IMR-90 (cell line): ENCODE measurements at regions not wholly inside any gene's neighbourhood (a gene's known extent, or its start where the extent isn't known, plus 50 kb on each side); places are given as distances from the start of the nearest gene placed in this dataset.

Source experiments
- ATAC-seq: fragments of 200-7000 bp; cut with Tn5 transposase; 2 replicates; pipeline ENCODE4 v1.9.1; 2020; ENCODE audit warnings: low read depth, mild to moderate bottlenecking, moderate library complexity
- BruUV-seq: library from RNA; stranded (reverse); fragments of 400-500 nt; replicated peaks from 2 replicates; lab custom pipeline; 2021; lab: Mats Ljungman, UMichigan
- CTCF ChIA-PET: fragments of 300-600 bp; formaldehyde crosslinking; extraction: SDS; loops from one replicate; lab custom pipeline; 2021; ENCODE audit warnings: antibody characterized with exemption; lab: Yijun Ruan, JAX
- POLR2A ChIA-PET: fragments of 300-600 bp; sonication (Branson Sonifier 250); formaldehyde crosslinking; loops from one replicate; lab custom pipeline; 2022; ENCODE audit warnings: antibody characterized with exemption; ENCODE audit not compliant: unreplicated experiment; lab: Charles Lee
- DNase-seq: peaks from one replicate; pipeline ENCODE4 v3.0.0; 2013
- H2AFZ ChIP-seq: replicated peaks from 2 replicates; pipeline ENCODE3; 2013; ENCODE audit warnings: low read length, mild to moderate bottlenecking; ENCODE audit not compliant: poor library complexity
- H2AK5ac ChIP-seq: 2 replicates; pipeline ENCODE4 v1.6.1; 2013; ENCODE audit warnings: low read depth, low read length, inconsistent platforms
- H2AK9ac ChIP-seq: replicated peaks from 2 replicates; pipeline ENCODE3; 2013; ENCODE audit warnings: mild to moderate bottlenecking, low read depth, low read length, moderate library complexity; ENCODE audit not compliant: poor library complexity
- H2BK120ac ChIP-seq: 2 replicates; pipeline ENCODE4 v1.6.1; 2013; ENCODE audit warnings: low read depth, low read length, inconsistent platforms
- H2BK15ac ChIP-seq: 3 replicates; pipeline ENCODE4 v1.6.1; 2013; ENCODE audit warnings: low read depth, low read length, inconsistent platforms
- H2BK20ac ChIP-seq: 2 replicates; pipeline ENCODE4 v1.6.1; 2013; ENCODE audit warnings: low read depth, mild to moderate bottlenecking, inconsistent platforms, low read length, moderate library complexity
- H2BK5ac ChIP-seq: 2 replicates; pipeline ENCODE4 v1.6.1; 2013; ENCODE audit warnings: mild to moderate bottlenecking, low read depth, low read length, inconsistent platforms; ENCODE audit not compliant: poor library complexity, severe bottlenecking
- H3K14ac ChIP-seq: replicated peaks from 2 replicates; pipeline ENCODE4 v1.6.1; 2013; ENCODE audit warnings: low read depth, low read length, inconsistent platforms
- H3K18ac ChIP-seq: 2 replicates; pipeline ENCODE4 v1.6.1; 2013; ENCODE audit warnings: low read depth, low read length, control low read depth
- H3K23ac ChIP-seq: 2 replicates; pipeline ENCODE4 v1.6.1; 2013; ENCODE audit warnings: low read depth, low read length, inconsistent platforms
- H3K27ac ChIP-seq: 2 replicates; pipeline ENCODE4 v1.5.1; 2013; ENCODE audit warnings: mild to moderate bottlenecking, control low read depth, low read length; ENCODE audit not compliant: insufficient read depth
- H3K27me3 ChIP-seq: 2 replicates; pipeline ENCODE4 v1.6.1; 2013; ENCODE audit warnings: low read length; ENCODE audit not compliant: control insufficient read depth, insufficient read depth
- H3K36me3 ChIP-seq: 2 replicates; pipeline ENCODE4 v1.6.1; 2013; ENCODE audit warnings: low read length, mixed read lengths; ENCODE audit not compliant: control insufficient read depth, insufficient read depth
- H3K4ac ChIP-seq: 2 replicates; pipeline ENCODE4 v1.6.1; 2013; ENCODE audit warnings: low read depth, low read length, inconsistent platforms
- H3K4me1 ChIP-seq: 2 replicates; pipeline ENCODE4 v1.6.1; 2013; ENCODE audit warnings: low read length, mixed read lengths; ENCODE audit not compliant: control insufficient read depth, insufficient read depth
- H3K4me2 ChIP-seq: 2 replicates; pipeline ENCODE4 v1.6.1; 2013; ENCODE audit warnings: low read depth, mild to moderate bottlenecking, control low read depth, low read length, moderate library complexity
- H3K4me3 ChIP-seq: 2 replicates; pipeline ENCODE4 v1.5.1; 2013; ENCODE audit warnings: low read depth, mild to moderate bottlenecking, control low read depth, low read length, moderate library complexity; ENCODE audit not compliant: insufficient read depth
- H3K56ac ChIP-seq: 2 replicates; pipeline ENCODE4 v1.6.1; 2013; ENCODE audit warnings: low read length, inconsistent platforms; ENCODE audit not compliant: insufficient read depth; ENCODE audit errors: extremely low read depth
- H3K79me1 ChIP-seq, 2 experiments: 2 replicates each; pipeline ENCODE4 v1.6.1; 2013; ENCODE audit warnings: low read length in 2 of 2, inconsistent platforms in 1 of 2, low read depth in 1 of 2
- H3K9ac ChIP-seq: 2 replicates; pipeline ENCODE4 v1.6.1; 2013; ENCODE audit warnings: low read depth, low read length, control low read depth
- H3K9me1 ChIP-seq: 2 replicates; pipeline ENCODE4 v1.6.1; 2013; ENCODE audit warnings: low read length, inconsistent platforms; ENCODE audit not compliant: insufficient read depth
- H3K9me3 ChIP-seq: 2 replicates; pipeline ENCODE4 v1.6.1; 2013; ENCODE audit warnings: low read length; ENCODE audit not compliant: control insufficient read depth, insufficient read depth
- H4K20me1 ChIP-seq: 2 replicates; pipeline ENCODE4 v1.6.1; 2013; ENCODE audit warnings: low read length, inconsistent platforms; ENCODE audit not compliant: insufficient read depth
- H4K5ac ChIP-seq: 2 replicates; pipeline ENCODE4 v1.6.1; 2013; ENCODE audit warnings: mild to moderate bottlenecking, low read depth, low read length, control low read depth
- H4K8ac ChIP-seq, 2 experiments: 2 replicates each; pipeline ENCODE4 v1.6.1; 2013; ENCODE audit warnings: low read depth in 2 of 2, low read length in 2 of 2, control low read depth in 1 of 2, inconsistent platforms in 1 of 2
- H4K91ac ChIP-seq: 2 replicates; pipeline ENCODE4 v1.6.1; 2013; ENCODE audit warnings: low read depth, low read length, inconsistent platforms; ENCODE audit not compliant: insufficient read depth
- BHLHE40 ChIP-seq: fragments of 150-350 bp; IDR thresholded peaks from 2 replicates; pipeline ENCODE4 v1.6.1; 2016; ENCODE audit warnings: mild to moderate bottlenecking, low read depth, low read length
- CEBPB ChIP-seq: IDR thresholded peaks from 2 replicates; pipeline ENCODE4 v1.6.1; 2012; ENCODE audit warnings: low read depth, low read length, improper control_type of control experiment
- CHD1 ChIP-seq: IDR thresholded peaks from 2 replicates; pipeline ENCODE4 v1.6.1; 2012; ENCODE audit warnings: low read depth, low read length, improper control_type of control experiment
- CTCF ChIP-seq: conservative IDR thresholded peaks from 2 replicates; pipeline ENCODE4 v1.5.1; 2012; ENCODE audit warnings: mild to moderate bottlenecking, low read depth, low read length, improper control_type of control experiment
- ELK1 ChIP-seq: fragments of 150-350 bp; IDR thresholded peaks from 2 replicates; pipeline ENCODE4 v1.6.1; 2016; ENCODE audit warnings: low read depth, mild to moderate bottlenecking, low read length, moderate library complexity, borderline replicate concordance
- FOS ChIP-seq: fragments of 150-350 bp; IDR thresholded peaks from 2 replicates; pipeline ENCODE4 v1.6.1; 2016; ENCODE audit warnings: low read depth, low read length
- MAFK ChIP-seq: IDR thresholded peaks from 2 replicates; pipeline ENCODE4 v1.6.1; 2012; ENCODE audit warnings: low read depth, low read length, improper control_type of control experiment
- MAZ ChIP-seq: IDR thresholded peaks from 2 replicates; pipeline ENCODE4 v1.6.1; 2012; ENCODE audit warnings: low read depth, mild to moderate bottlenecking, low read length, improper control_type of control experiment, moderate library complexity, borderline replicate concordance
- MXI1 ChIP-seq: IDR thresholded peaks from 2 replicates; pipeline ENCODE4 v1.6.1; 2012; ENCODE audit warnings: low read depth, mild to moderate bottlenecking, low read length, moderate library complexity, borderline replicate concordance
- NFE2L2 ChIP-seq: fragments of 150-350 bp; IDR thresholded peaks from 2 replicates; pipeline ENCODE4 v1.6.1; 2016; ENCODE audit warnings: low read depth, mild to moderate bottlenecking, low read length
- POLR2A ChIP-seq: IDR thresholded peaks from 2 replicates; pipeline ENCODE4 v1.6.1; 2012; ENCODE audit warnings: mild to moderate bottlenecking, low read depth, low read length
- RAD21 ChIP-seq: IDR thresholded peaks from 2 replicates; pipeline ENCODE4 v1.6.1; 2012; ENCODE audit warnings: low read length, improper control_type of control experiment
- RCOR1 ChIP-seq: IDR thresholded peaks from 2 replicates; pipeline ENCODE4 v1.6.1; 2012; ENCODE audit warnings: mild to moderate bottlenecking, low read length, improper control_type of control experiment; ENCODE audit not compliant: insufficient replicate concordance
- RFX5 ChIP-seq: IDR thresholded peaks from 2 replicates; pipeline ENCODE4 v1.8.0; 2012; ENCODE audit warnings: low read depth, mild to moderate bottlenecking, low read length, moderate library complexity
- SMC3 ChIP-seq: fragments of 150-350 bp; IDR thresholded peaks from 2 replicates; pipeline ENCODE4 v1.6.1; 2016; ENCODE audit warnings: low read depth, mild to moderate bottlenecking, antibody characterized with exemption, low read length, moderate library complexity
- USF2 ChIP-seq: fragments of 150-350 bp; IDR thresholded peaks from 2 replicates; pipeline ENCODE4 v1.6.1; 2017; ENCODE audit warnings: mild to moderate bottlenecking, antibody characterized with exemption, low read length, low read depth
- WGBS, 2 experiments: methylation state at CpG; one replicate each; pipeline versions ENCODE4 v1.1.5 to v1.1.7; 2013; ENCODE audit warnings: missing lambda C conversion rate in 2 of 2; ENCODE audit not compliant: insufficient read length in 1 of 2; ENCODE audit errors: extremely low coverage in 2 of 2; 5-methylcytosine and 5-hydroxymethylcytosine counted together
- dilution Hi-C: fragments of 300-500 bp; cut with HindIII; formaldehyde crosslinking; loops from one replicate; pipeline ENCODE4 v1.14.3; 2018; ENCODE audit warnings: low sequenced_read_pairs; ENCODE audit not compliant: unreplicated experiment
- in situ Hi-C: fragments of 300-500 bp; cut with MboI; formaldehyde crosslinking; loops from 3 replicates; pipeline ENCODE4 v1.14.3; 2019; ENCODE audit warnings: low sequenced_read_pairs, inconsistent platforms, mixed read lengths
- intact Hi-C: fragments of 100-400 bp; cut with micrococcal nuclease; formaldehyde crosslinking; loops from 2 replicates; pipeline ENCODE4 v1.10.0; 2022

GRCh38 chr6:96458771-96459170 is 62.8 kb upstream of the UFL1 start:
- no peaks in the 10 kb centered on the region for H4K20me1 ChIP-seq
- no peak overlapping the region for H3K4me3 ChIP-seq
- 0% methylated on average over 1 of the region's 4 CpGs; no CpG with 5 or more reads in 1 of the 2 experiments for WGBS, 2 experiments
- H2AK5ac ChIP-seq, result no peak overlapping the region
- H3K14ac ChIP-seq, result no peak overlapping the region
- no peak overlapping the region for H3K27ac ChIP-seq
- H3K18ac ChIP-seq, result no peak overlapping the region
- no peak overlapping the region for H2AFZ ChIP-seq
- H3K27me3 ChIP-seq, result no peaks in the 10 kb centered on the region
- in situ Hi-C loops, result no loop called here
- intact Hi-C loops, result no loop called here
- DNase-seq, result no peak
- H3K79me1 ChIP-seq, result no peaks in the 10 kb centered on the region
- no peak overlapping the region for H4K5ac ChIP-seq
- CTCF ChIA-PET, result no interaction called here
- H2BK20ac ChIP-seq, result no peak overlapping the region
- H3K4me1 ChIP-seq, result no peaks in the 10 kb centered on the region
- H4K8ac ChIP-seq, result no peak overlapping the region
- no peak overlapping the region for H3K56ac ChIP-seq
- H3K9ac ChIP-seq, result no peak overlapping the region
- POLR2A ChIA-PET, result no interaction called here
- H2AK9ac ChIP-seq, result no peak overlapping the region
- no peaks in the 10 kb centered on the region for H3K36me3 ChIP-seq
- no TSS peak for BruUV-seq
- no peak overlapping the region for H2BK15ac ChIP-seq
- no peak for TF ChIP-seq FOS
- no peak for TF ChIP-seq RCOR1
- no peak for TF ChIP-seq RFX5
- no peak for TF ChIP-seq BHLHE40
- TF ChIP-seq MAFK, result no peak
- TF ChIP-seq MXI1, result no peak
- no peak for TF ChIP-seq ELK1
- TF ChIP-seq CHD1, result no peak
- TF ChIP-seq MAZ, result no peak
- TF ChIP-seq CEBPB, result no peak
- TF ChIP-seq RAD21, result no peak
- TF ChIP-seq NFE2L2, result no peak
- no peak for TF ChIP-seq SMC3
- TF ChIP-seq POLR2A, result no peak
- TF ChIP-seq CTCF, result no peak
- TF ChIP-seq USF2, result no peak
- H2BK5ac ChIP-seq, result no peak overlapping the region
- H3K9me3 ChIP-seq, result peaks cover 4% of the 10 kb centered on the region
- no peaks in the 10 kb centered on the region for H3K9me1 ChIP-seq
- H3K4ac ChIP-seq, result no peak overlapping the region
- H4K91ac ChIP-seq, result no peak overlapping the region
- H3K4me2 ChIP-seq, result no peak overlapping the region
- H3K23ac ChIP-seq, result no peak overlapping the region
- no peak for ATAC-seq
- dilution Hi-C loops, result no loop called here
- no peak overlapping the region for H2BK120ac ChIP-seq
